Trophoblast cell (in vitro differentiated cells and primary cell): ENCODE measurements at regions not wholly inside any gene's neighbourhood (a gene's known extent, or its start where the extent isn't known, plus 50 kb on each side); places are given as distances from the start of the nearest gene placed in this dataset.
"Not testable (repeated sequence)": the region's sequence is repeated elsewhere in the genome, so short reads cannot be mapped to it uniquely, and the experiment has no call there.

Experiments
- DNase-seq, 2 donors: peaks; one replicate each; pipeline ENCODE4 v3.0.0-alpha.2; 2016
- H2AFZ ChIP-seq: 2 replicates; pipeline ENCODE4 v1.6.1; 2013; ENCODE audit warnings: low read length, moderate library complexity, mild to moderate bottlenecking; ENCODE audit not compliant: insufficient read depth, poor library complexity
- H2AK5ac ChIP-seq: 2 replicates; pipeline ENCODE4 v1.6.1; 2013; ENCODE audit warnings: mild to moderate bottlenecking, low read length
- H2BK120ac ChIP-seq: 2 replicates; pipeline ENCODE4 v1.6.1; 2013; ENCODE audit warnings: low read length, mild to moderate bottlenecking, moderate library complexity; ENCODE audit not compliant: insufficient read depth, poor library complexity
- H2BK12ac ChIP-seq: 2 replicates; pipeline ENCODE4 v1.6.1; 2013; ENCODE audit warnings: mild to moderate bottlenecking, low read length, moderate library complexity
- H2BK5ac ChIP-seq: 2 replicates; pipeline ENCODE4 v1.6.1; 2013; ENCODE audit warnings: low read length, low read depth, moderate library complexity, mild to moderate bottlenecking; ENCODE audit not compliant: poor library complexity
- H3K14ac ChIP-seq: 2 replicates; pipeline ENCODE4 v1.6.1; 2013; ENCODE audit warnings: mild to moderate bottlenecking, low read length
- H3K18ac ChIP-seq: 2 replicates; pipeline ENCODE4 v1.6.1; 2013; ENCODE audit warnings: mild to moderate bottlenecking, low read length
- H3K23ac ChIP-seq: 2 replicates; pipeline ENCODE4 v1.6.1; 2013; ENCODE audit warnings: low read length
- H3K27ac ChIP-seq: 2 replicates; pipeline ENCODE4 v1.5.1; 2013; ENCODE audit warnings: low read depth, mild to moderate bottlenecking, inconsistent platforms, low read length, moderate library complexity
- H3K27me3 ChIP-seq: 2 replicates; pipeline ENCODE4 v1.6.1; 2013; ENCODE audit warnings: inconsistent platforms, mild to moderate bottlenecking, low read length, moderate library complexity; ENCODE audit not compliant: insufficient read depth
- H3K36me3 ChIP-seq, 2 experiments: 1 replicate in 1 of 2; 2 replicates in 1 of 2; pipeline ENCODE4 v1.6.1; 2013; ENCODE audit warnings: low read length in 2 of 2, mild to moderate bottlenecking in 2 of 2, moderate library complexity in 1 of 2; ENCODE audit not compliant: insufficient read depth in 2 of 2, control insufficient read depth in 1 of 2
- H3K4ac ChIP-seq: 2 replicates; pipeline ENCODE4 v1.6.1; 2013; ENCODE audit warnings: low read depth, mild to moderate bottlenecking, low read length, moderate library complexity
- H3K4me1 ChIP-seq, 2 experiments: 1 replicate in 1 of 2; 2 replicates in 1 of 2; pipeline ENCODE4 v1.6.1; 2013; ENCODE audit warnings: low read length in 2 of 2, mild to moderate bottlenecking in 2 of 2, moderate library complexity in 1 of 2; ENCODE audit not compliant: insufficient read depth in 2 of 2, control insufficient read depth in 1 of 2
- H3K4me2 ChIP-seq: 2 replicates; pipeline ENCODE4 v1.6.1; 2013; ENCODE audit warnings: inconsistent platforms, mild to moderate bottlenecking, low read length, moderate library complexity
- H3K4me3 ChIP-seq: 2 replicates; pipeline ENCODE4 v1.5.1; 2013; ENCODE audit warnings: mild to moderate bottlenecking, low read depth, low read length, inconsistent platforms
- H3K79me1 ChIP-seq: one replicate; pipeline ENCODE4 v1.6.1; 2013; ENCODE audit warnings: low read length
- H3K79me2 ChIP-seq: 2 replicates; pipeline ENCODE4 v1.6.1; 2013; ENCODE audit warnings: low read length, mild to moderate bottlenecking; ENCODE audit not compliant: control insufficient read depth, insufficient read depth, poor library complexity
- H3K9ac ChIP-seq: 2 replicates; pipeline ENCODE4 v1.6.1; 2013; ENCODE audit warnings: mild to moderate bottlenecking, low read length
- H3K9me3 ChIP-seq: 2 replicates; pipeline ENCODE4 v1.6.1; 2013; ENCODE audit warnings: low read depth, mild to moderate bottlenecking, control low read depth, inconsistent platforms, low read length; ENCODE audit not compliant: insufficient read depth
- H4K12ac ChIP-seq: 2 replicates; pipeline ENCODE4 v1.6.1; 2013; ENCODE audit warnings: low read depth, mild to moderate bottlenecking, low read length, moderate library complexity
- H4K8ac ChIP-seq: 2 replicates; pipeline ENCODE4 v1.6.1; 2013; ENCODE audit warnings: low read depth, mild to moderate bottlenecking, low read length, moderate library complexity
- H4K91ac ChIP-seq: one replicate; pipeline ENCODE4 v1.6.1; 2013; ENCODE audit warnings: low read depth, mild to moderate bottlenecking, low read length, moderate library complexity
- WGBS: extraction: QIAGEN DNeasy Blood & Tissue Kit; methylation state at CpG from one replicate; pipeline ENCODE4 v1.1.7; 2013; ENCODE audit warnings: missing lambda C conversion rate; ENCODE audit not compliant: insufficient read length, insufficient coverage; ENCODE audit errors: extremely low coverage; 5-methylcytosine and 5-hydroxymethylcytosine counted together

DNA sequence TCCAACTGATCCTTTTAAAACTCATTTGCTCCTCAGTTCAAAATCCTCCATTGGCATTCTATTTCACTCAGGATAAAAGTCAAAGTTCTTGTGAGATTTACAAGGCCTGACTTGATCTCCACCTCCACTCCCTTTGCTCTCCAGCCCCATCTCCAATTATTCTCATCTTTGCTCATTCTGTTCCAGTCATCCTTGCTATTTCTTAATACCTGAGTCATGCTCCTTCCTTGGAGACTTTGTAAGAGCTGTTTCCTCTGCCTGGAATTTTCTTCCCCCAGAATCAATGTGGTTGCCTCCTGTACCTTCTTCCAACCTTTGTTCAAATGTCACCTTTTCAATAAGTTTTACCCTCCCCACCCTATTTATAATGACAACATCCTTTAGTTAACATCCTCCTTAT is 373.5 kb downstream of the HTR1B start:
- H4K8ac ChIP-seq = no peak overlapping the region
- peak; percentile 3 to 55 for DNase-seq
- H3K9ac ChIP-seq = no peak overlapping the region
- H3K4me3 ChIP-seq = no peak overlapping the region
- no peaks in the 10 kb centered on the region for H3K27me3 ChIP-seq
- no peak overlapping the region for H2AFZ ChIP-seq
- H3K14ac ChIP-seq = no peak overlapping the region
- no peak overlapping the region for H3K18ac ChIP-seq
- H3K4me1 ChIP-seq = peaks cover 4 to 5% of the 10 kb centered on the region in 2 experiments
- H2AK5ac ChIP-seq = no peak overlapping the region
- no peaks in the 10 kb centered on the region for H3K79me2 ChIP-seq
- H2BK12ac ChIP-seq = no peak overlapping the region
- no peak overlapping the region for H2BK120ac ChIP-seq
- no peaks in the 10 kb centered on the region for H3K9me3 ChIP-seq
- no peak overlapping the region for H3K4ac ChIP-seq
- H4K91ac ChIP-seq = no peak overlapping the region
- no peaks in the 10 kb centered on the region for H3K36me3 ChIP-seq
- no peak overlapping the region for H3K4me2 ChIP-seq
- no peak overlapping the region for H3K27ac ChIP-seq
- H2BK5ac ChIP-seq = no peak overlapping the region
- no peak overlapping the region for H3K23ac ChIP-seq
- peaks cover 3% of the 10 kb centered on the region for H3K79me1 ChIP-seq
- no peak overlapping the region for H4K12ac ChIP-seq

- H4K91ac ChIP-seq, H4K8ac ChIP-seq, H3K9me3 ChIP-seq, H3K14ac ChIP-seq, H3K27ac ChIP-seq, H3K4ac ChIP-seq, H3K79me1 ChIP-seq, H2BK12ac ChIP-seq, H3K4me3 ChIP-seq, H4K12ac ChIP-seq, H3K4me1 ChIP-seq, H3K27me3 ChIP-seq, H3K36me3 ChIP-seq, H3K18ac ChIP-seq, H3K23ac ChIP-seq, H2AFZ ChIP-seq, H3K79me2 ChIP-seq, H3K4me2 ChIP-seq, H2AK5ac ChIP-seq, DNase-seq, H3K9ac ChIP-seq, H2BK120ac ChIP-seq, H2BK5ac ChIP-seq: not testable (repeated sequence)
- no CpG with 5 or more reads among the region's 19 CpGs for WGBS
These were observed 375.4 kb downstream of the HTR1B start for GRCh38 chr6:77087794-77088318.

GRCh38 chr6:77074037-77074713 is 389.1 kb downstream of the HTR1B start:
- Histone ChIP-seq H4K91ac (no peak overlapping the region), H2AK5ac (no peak overlapping the region), H4K8ac (no peak overlapping the region), H3K79me1 (no peaks in the 10 kb centered on the region), H3K18ac (no peak overlapping the region), H3K23ac (no peak overlapping the region), H3K27ac (no peak overlapping the region), H3K9me3 (no peaks in the 10 kb centered on the region), H3K27me3 (no peaks in the 10 kb centered on the region), H2BK120ac (no peak overlapping the region), H3K79me2 (no peaks in the 10 kb centered on the region), H3K4me1 (no peaks in the 10 kb centered on the region), H3K36me3 (no peaks in the 10 kb centered on the region), H4K12ac (no peak overlapping the region), H3K4ac (no peak overlapping the region), H3K4me3 (no peak overlapping the region), H3K14ac (no peak overlapping the region), H2AFZ (no peak overlapping the region), H3K9ac (no peak overlapping the region), H3K4me2 (no peak overlapping the region), H2BK12ac (no peak overlapping the region), H2BK5ac (no peak overlapping the region)
- no peak for DNase-seq
- no CpG with 5 or more reads among the region's 7 CpGs for WGBS

DNA sequence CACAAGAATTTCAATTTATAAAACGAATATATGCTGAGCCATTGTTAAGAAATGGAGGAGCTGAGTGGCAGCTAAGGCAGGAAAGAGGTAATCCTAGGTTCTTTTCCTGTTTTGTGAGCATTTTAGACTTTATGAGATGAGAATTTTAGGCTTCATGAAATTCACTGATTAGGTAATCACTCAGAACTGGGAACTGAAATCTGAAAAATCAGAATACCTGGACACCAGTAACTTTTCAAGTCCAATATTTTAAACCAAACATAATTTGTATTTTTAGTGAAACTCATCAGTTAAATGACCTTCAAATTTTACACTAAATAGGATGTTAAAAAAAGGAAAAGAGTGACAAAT is 389.9 kb downstream of the HTR1B start:
- no peak for DNase-seq
- H3K9ac ChIP-seq = no peak overlapping the region
- H3K4me2 ChIP-seq = no peak overlapping the region
- no peak overlapping the region for H2BK120ac ChIP-seq
- no peaks in the 10 kb centered on the region for H3K4me1 ChIP-seq
- H4K91ac ChIP-seq = no peak overlapping the region
- H3K27ac ChIP-seq = no peak overlapping the region
- no CpG with 5 or more reads among the region's 1 CpG for WGBS
- no peaks in the 10 kb centered on the region for H3K27me3 ChIP-seq
- H3K14ac ChIP-seq = no peak overlapping the region
- no peak overlapping the region for H4K12ac ChIP-seq
- H3K79me1 ChIP-seq = no peaks in the 10 kb centered on the region
- H3K23ac ChIP-seq = no peak overlapping the region
- no peak overlapping the region for H3K18ac ChIP-seq
- H2BK5ac ChIP-seq = no peak overlapping the region
- no peaks in the 10 kb centered on the region for H3K9me3 ChIP-seq
- H3K4ac ChIP-seq = no peak overlapping the region
- H2AFZ ChIP-seq = no peak overlapping the region
- no peak overlapping the region for H2BK12ac ChIP-seq
- H4K8ac ChIP-seq = no peak overlapping the region
- no peak overlapping the region for H2AK5ac ChIP-seq
- H3K4me3 ChIP-seq = no peak overlapping the region
- no peaks in the 10 kb centered on the region for H3K79me2 ChIP-seq
- H3K36me3 ChIP-seq = no peaks in the 10 kb centered on the region
